GM12892 (cell line): ENCODE measurements at regions not wholly inside any gene's neighbourhood (a gene's known extent, or its start where the extent isn't known, plus 50 kb on each side); places are given as distances from the start of the nearest gene placed in this dataset.

Experiments
- DNase-seq: peaks from one replicate; pipeline ENCODE4 v3.0.0; 2011; ENCODE audit not compliant: insufficient read length
- FAIRE-seq: peaks from 2 replicates; lab custom pipeline; 2011; peaks lifted over from hg19 to GRCh38; lab: Jason Lieb, UNC
- POLR2A ChIP-seq: IDR thresholded peaks from 2 replicates; pipeline ENCODE4 v1.6.1; 2011; ENCODE audit warnings: low read depth, low read length, control low read depth
- POLR2AphosphoS5 ChIP-seq: IDR thresholded peaks from 2 replicates; pipeline ENCODE4 v1.6.1; 2011; ENCODE audit warnings: low read depth, low read length, control low read depth
- TAF1 ChIP-seq: IDR thresholded peaks from 2 replicates; pipeline ENCODE4 v1.6.1; 2011; ENCODE audit warnings: low read depth, mild to moderate bottlenecking, control low read depth, low read length, borderline replicate concordance

DNA sequence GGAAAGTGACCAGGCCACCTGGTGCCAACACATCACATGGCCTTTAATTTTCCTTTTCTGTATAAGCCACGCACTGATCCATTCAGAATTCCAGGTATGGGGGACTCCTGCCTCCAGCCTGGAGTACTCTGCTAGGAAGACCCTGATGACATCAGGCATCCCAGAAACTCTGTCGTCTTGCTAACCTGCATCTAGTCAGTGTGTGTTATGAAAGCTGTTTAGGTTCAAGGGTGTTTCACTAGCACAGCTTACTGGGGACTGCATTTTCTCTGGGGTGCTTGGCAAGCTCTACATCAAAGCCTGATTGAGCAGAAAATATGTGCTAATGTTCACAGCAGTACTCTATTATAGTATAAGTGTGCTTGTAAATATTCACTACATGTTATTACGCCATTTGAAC, 100.6 kb upstream of the MGMT start:
- no peak for TF ChIP-seq POLR2AphosphoS5
- no peak for TF ChIP-seq TAF1
- no peak for TF ChIP-seq POLR2A
- DNase-seq (no peak), FAIRE-seq (no peak)

GRCh38 chr10:129369566-129369965, 97.5 kb upstream of the MGMT start:
- DNase-seq (no peak), FAIRE-seq (no peak)
- no peak for TF ChIP-seq TAF1
- no peak for TF ChIP-seq POLR2AphosphoS5
- TF ChIP-seq POLR2A, result no peak

DNA sequence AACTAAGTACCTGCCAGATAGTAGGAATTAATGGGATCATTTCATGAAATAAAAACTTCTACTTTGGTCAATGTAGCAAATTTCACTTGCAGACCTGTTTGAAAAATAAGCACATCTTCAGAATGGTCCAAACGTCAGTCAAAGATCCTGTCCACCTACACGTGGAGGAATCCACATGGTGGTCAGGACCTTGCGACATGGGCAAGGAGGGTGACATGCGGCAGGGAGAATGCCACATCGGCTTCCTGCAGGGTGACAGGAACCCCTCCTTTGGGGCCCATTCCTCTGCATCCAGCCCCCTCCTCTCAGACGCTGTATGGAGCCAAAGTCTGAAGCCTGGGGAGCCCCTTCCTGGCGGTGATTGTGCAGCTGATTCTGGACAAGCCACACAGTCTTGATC, 95.5 kb upstream of the MGMT start:
- FAIRE-seq (no peak), DNase-seq (no peak)
- TF ChIP-seq POLR2A (no peak), TAF1 (no peak), POLR2AphosphoS5 (no peak)

DNA sequence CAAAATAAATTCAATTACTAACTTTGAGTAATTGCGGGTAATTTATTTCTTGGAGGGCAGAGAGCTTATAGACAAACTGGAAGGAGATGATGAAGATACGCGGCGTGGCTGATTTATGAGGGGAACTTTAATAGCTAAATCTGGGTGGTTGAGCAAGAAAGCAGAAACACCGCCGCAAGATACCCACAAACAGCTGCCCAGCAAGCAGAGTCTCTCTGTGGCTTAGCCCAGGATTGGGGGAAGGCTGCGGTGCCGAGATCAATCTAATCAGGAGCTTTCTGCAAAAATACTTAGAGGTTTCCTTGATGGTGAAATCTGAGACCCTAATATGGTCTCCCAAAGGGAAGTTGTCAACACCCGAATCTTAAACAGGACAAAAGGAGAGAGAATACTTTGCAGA, 94.9 kb upstream of the MGMT start:
- DNase-seq, result no peak
- FAIRE-seq, result no peak
- TF ChIP-seq POLR2AphosphoS5 (no peak), TAF1 (no peak), POLR2A (no peak)

DNA sequence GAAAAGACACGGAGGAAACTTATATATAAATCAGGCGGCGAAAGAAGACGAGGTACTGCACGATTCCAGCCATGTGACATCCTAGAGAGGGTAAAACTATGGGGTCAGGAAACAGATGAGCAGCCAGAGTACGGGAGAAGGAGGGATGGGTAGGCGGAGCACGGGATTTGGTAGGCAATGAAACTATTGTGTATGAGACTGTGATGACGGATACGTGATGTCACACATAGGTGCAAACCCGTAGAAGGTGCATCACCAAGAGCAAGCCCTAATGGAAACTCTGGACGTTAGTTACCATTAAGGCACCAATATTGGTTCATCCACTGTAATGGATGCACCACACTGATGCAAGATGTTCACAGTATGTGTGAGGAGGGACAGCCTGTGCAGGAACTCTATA, 93.8 kb upstream of the MGMT start:
- FAIRE-seq, result no peak
- DNase-seq, result no peak
- no peak for TF ChIP-seq TAF1
- TF ChIP-seq POLR2A, result no peak
- TF ChIP-seq POLR2AphosphoS5, result no peak

GRCh38 chr10:129373718-129374117, 93.3 kb upstream of the MGMT start:
- FAIRE-seq, result no peak
- TF ChIP-seq POLR2AphosphoS5, result no peak
- TF ChIP-seq TAF1, result no peak
- TF ChIP-seq POLR2A, result no peak
- no peak for DNase-seq

GRCh38 chr10:129375171-129375570, 91.9 kb upstream of the MGMT start:
- TF ChIP-seq POLR2AphosphoS5, result no peak
- no peak for TF ChIP-seq POLR2A
- TF ChIP-seq TAF1, result no peak
- DNase-seq (no peak), FAIRE-seq (no peak)

DNA sequence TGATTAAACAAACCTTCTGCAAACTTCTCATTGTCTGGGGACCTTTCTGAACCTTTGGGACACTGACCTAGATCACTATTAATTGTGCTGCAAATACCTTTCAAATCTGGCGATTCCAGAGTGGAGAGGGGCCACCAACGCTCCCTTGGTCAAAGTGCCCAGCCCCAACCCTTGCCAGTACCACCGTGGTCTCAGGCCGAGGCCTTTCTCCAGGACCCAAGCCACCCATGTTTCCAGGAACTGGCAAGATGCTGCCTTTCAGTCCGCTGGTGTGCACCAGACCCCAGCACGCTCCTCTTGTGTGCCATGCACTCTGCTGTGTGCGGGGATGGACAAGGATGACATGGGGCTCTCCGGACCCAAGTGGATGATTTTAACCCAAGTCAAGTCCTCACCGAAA, 91.1 kb upstream of the MGMT start:
- FAIRE-seq (no peak), DNase-seq (no peak)
- no peak for TF ChIP-seq POLR2AphosphoS5
- no peak for TF ChIP-seq POLR2A
- no peak for TF ChIP-seq TAF1

DNA sequence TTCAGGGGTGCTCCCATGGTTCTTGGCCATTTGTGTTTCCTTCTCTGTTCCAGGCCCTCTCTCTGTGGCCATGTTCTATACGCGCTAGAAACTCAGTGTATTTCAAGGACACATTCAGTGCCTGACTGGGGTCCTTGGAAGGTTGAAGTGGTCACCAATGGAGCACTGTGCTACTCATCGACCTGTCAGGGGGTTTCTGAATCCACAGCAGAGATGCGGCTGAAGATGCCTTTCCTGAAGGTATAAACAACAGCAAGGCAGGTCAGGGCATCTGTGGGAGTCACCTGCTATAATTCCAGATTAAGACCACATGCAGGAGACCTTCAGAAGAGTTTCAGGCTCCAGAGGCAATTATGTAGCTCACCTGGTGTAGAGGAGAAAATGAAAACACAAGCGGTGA, 86.8 kb upstream of the MGMT start:
- DNase-seq (no peak), FAIRE-seq (no peak)
- TF ChIP-seq POLR2A (no peak), POLR2AphosphoS5 (no peak), TAF1 (no peak)

DNA sequence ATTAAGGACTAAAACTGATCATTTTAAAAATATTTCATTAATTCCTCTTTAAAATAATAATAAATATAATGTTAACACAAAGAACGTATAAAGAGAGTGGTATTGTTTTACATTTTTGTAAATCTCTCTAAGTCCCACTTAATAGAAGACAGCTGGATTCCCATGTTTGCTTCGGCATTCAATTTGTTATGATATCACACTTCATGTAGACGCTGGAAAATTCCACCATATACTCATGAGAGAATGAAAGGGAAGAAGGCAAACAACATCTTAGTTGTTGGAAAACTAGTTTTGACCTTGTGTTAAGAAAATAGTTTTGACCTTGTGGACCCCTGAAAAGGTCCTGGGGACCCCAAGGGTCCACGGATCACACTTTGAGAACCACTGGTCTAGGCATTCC, 85.3 kb upstream of the MGMT start:
- DNase-seq (no peak), FAIRE-seq (no peak)
- TF ChIP-seq TAF1, result no peak
- no peak for TF ChIP-seq POLR2A
- TF ChIP-seq POLR2AphosphoS5, result no peak

DNA sequence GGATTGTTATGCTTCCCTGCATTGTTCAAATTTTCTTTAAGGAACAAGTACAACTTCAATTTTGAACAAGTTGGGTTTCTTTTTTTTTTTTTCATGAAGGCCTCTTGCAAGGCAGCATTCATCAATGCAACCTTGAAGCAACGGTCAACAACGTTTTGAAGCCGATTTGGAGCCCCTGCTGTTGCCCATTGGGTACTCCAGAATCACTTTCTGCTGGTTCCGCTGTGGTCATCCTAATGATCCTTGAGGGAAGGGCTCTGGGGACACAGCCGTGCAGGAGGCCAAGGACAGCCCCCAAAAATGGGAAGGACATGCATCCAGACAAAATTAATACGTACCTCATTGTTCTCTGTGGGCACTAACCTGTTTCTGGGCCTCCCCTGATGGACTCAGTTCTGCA, 84.6 kb upstream of the MGMT start:
- no peak for FAIRE-seq
- no peak for DNase-seq
- TF ChIP-seq POLR2AphosphoS5 (no peak), POLR2A (no peak), TAF1 (no peak)

GRCh38 chr10:129383651-129384050, 83.4 kb upstream of the MGMT start:
- DNase-seq (no peak), FAIRE-seq (no peak)
- TF ChIP-seq POLR2A (no peak), TAF1 (no peak), POLR2AphosphoS5 (no peak)

DNA sequence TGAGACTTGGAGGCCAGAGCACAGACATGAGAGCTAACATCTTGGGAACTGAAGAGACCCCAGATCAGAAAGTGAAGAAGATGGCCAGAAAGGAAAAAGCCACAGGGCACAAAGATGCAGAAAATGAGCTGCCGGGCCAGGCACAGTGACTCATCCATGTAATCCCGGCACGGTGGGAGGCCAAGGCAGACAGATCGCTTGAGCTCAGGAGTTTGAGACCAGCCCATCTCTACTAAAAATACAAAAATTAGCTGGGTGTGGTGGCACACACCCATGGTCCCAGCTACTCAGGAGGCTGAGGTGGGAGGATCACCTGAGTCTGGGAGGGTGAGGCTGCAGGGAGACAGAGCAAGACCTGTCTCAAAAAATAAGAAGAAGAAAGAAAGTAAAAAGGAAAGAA, 81.4 kb upstream of the MGMT start:
- no peak for TF ChIP-seq POLR2AphosphoS5
- no peak for TF ChIP-seq POLR2A
- FAIRE-seq, result no peak
- no peak for DNase-seq
